ENCODE measurements at regions not wholly inside any gene's neighbourhood (a gene's known extent, or its start where the extent isn't known, plus 50 kb on each side); places are given as distances from the start of the nearest gene placed in this dataset.

- TF ChIP-seq SPI1 (IDR thresholded peaks at IDR 0.05; ENCODE audit: borderline replicate concordance, low read depth) (no peak), GABPA (IDR thresholded peaks at IDR 0.05; ENCODE audit: low read depth) (no peak), CTCF (IDR thresholded peaks at IDR 0.05; ENCODE audit: insufficient read depth, low read length) (no peak), POLR2AphosphoS5 (IDR thresholded peaks at IDR 0.05; ENCODE audit: low read depth) (no peak), REST (IDR thresholded peaks at IDR 0.05; ENCODE audit: insufficient replicate concordance, low read depth) (no peak)
- H3K27ac ChIP-seq (replicated peaks), result no peak overlapping the region
- H3K27me3 ChIP-seq (ENCODE audit: insufficient read depth, poor library complexity, severe bottlenecking), result no peaks in the 10 kb centered on the region
- no peak overlapping the region for H3K4me3 ChIP-seq (replicated peaks; ENCODE audit: insufficient read depth, low read length)
- DNase-seq (ENCODE audit: low read depth in 1 of 2, low spot score in 1 of 2), result no peak
Measured at GRCh38 chr6:112511441-112511840, 164.3 kb downstream of the RFPL4B start.

- Histone ChIP-seq H3K27ac (replicated peaks) (no peak overlapping the region), H3K4me3 (replicated peaks; ENCODE audit: insufficient read depth, low read length) (no peak overlapping the region), H3K27me3 (ENCODE audit: insufficient read depth, poor library complexity, severe bottlenecking) (no peaks in the 10 kb centered on the region)
- TF ChIP-seq SPI1 (IDR thresholded peaks at IDR 0.05; ENCODE audit: borderline replicate concordance, low read depth), result no peak
- no peak for TF ChIP-seq POLR2AphosphoS5 (IDR thresholded peaks at IDR 0.05; ENCODE audit: low read depth)
- no peak for TF ChIP-seq REST (IDR thresholded peaks at IDR 0.05; ENCODE audit: insufficient replicate concordance, low read depth)
- no peak for TF ChIP-seq CTCF (IDR thresholded peaks at IDR 0.05; ENCODE audit: insufficient read depth, low read length)
- TF ChIP-seq GABPA (IDR thresholded peaks at IDR 0.05; ENCODE audit: low read depth), result no peak
- DNase-seq (ENCODE audit: low read depth in 1 of 2, low spot score in 1 of 2), result no peak
Measured at GRCh38 chr6:112513175-112513574, 166.0 kb downstream of the RFPL4B start.

GRCh38 chr6:112522587-112522986 is 175.5 kb downstream of the RFPL4B start:
- DNase-seq (ENCODE audit: low read depth in 1 of 2, low spot score in 1 of 2), result no peak
- no peaks in the 10 kb centered on the region for H3K27me3 ChIP-seq (ENCODE audit: insufficient read depth, poor library complexity, severe bottlenecking)
- no peak for TF ChIP-seq POLR2AphosphoS5 (IDR thresholded peaks at IDR 0.05; ENCODE audit: low read depth)
- peak; percentile 3; the same call in 1 of the 2 replicates for TF ChIP-seq SPI1 (IDR thresholded peaks at IDR 0.05; ENCODE audit: borderline replicate concordance, low read depth)
- H3K27ac ChIP-seq (replicated peaks), result no peak overlapping the region
- no peak overlapping the region for H3K4me3 ChIP-seq (replicated peaks; ENCODE audit: insufficient read depth, low read length)

- H3K27me3 ChIP-seq (ENCODE audit: insufficient read depth, poor library complexity, severe bottlenecking), result no peaks in the 10 kb centered on the region
- no peak overlapping the region for H3K4me3 ChIP-seq (replicated peaks; ENCODE audit: insufficient read depth, low read length)
- TF ChIP-seq GABPA (IDR thresholded peaks at IDR 0.05; ENCODE audit: low read depth) (no peak), POLR2AphosphoS5 (IDR thresholded peaks at IDR 0.05; ENCODE audit: low read depth) (no peak), SPI1 (IDR thresholded peaks at IDR 0.05; ENCODE audit: borderline replicate concordance, low read depth) (no peak), REST (IDR thresholded peaks at IDR 0.05; ENCODE audit: insufficient replicate concordance, low read depth) (no peak), CTCF (IDR thresholded peaks at IDR 0.05; ENCODE audit: insufficient read depth, low read length) (no peak)
Measured at GRCh38 chr6:112524071-112524470, 176.9 kb downstream of the RFPL4B start.

More at GRCh38 chr6:112524071-112524470, 176.9 kb downstream of the RFPL4B start:
- H3K27ac ChIP-seq (replicated peaks), result no peak overlapping the region
- DNase-seq (ENCODE audit: low read depth in 1 of 2, low spot score in 1 of 2), result no peak
